ENCODE measurements at regions not wholly inside any gene's neighbourhood (a gene's known extent, or its start where the extent isn't known, plus 50 kb on each side); places are given as distances from the start of the nearest gene placed in this dataset.

GRCh38 chr6:9984607-9985006, 430.3 kb downstream of the TFAP2A start:
- no peak overlapping the region for H3K4me3 ChIP-seq (ENCODE audit: control insufficient read depth, low read depth, low read length)
- no peak for DNase-seq (ENCODE audit: low read depth)
- TF ChIP-seq CTCF (conservative IDR thresholded peaks at IDR 0.05; ENCODE audit: control insufficient read depth, insufficient read depth, low read depth, low read length), result no peak

DNA sequence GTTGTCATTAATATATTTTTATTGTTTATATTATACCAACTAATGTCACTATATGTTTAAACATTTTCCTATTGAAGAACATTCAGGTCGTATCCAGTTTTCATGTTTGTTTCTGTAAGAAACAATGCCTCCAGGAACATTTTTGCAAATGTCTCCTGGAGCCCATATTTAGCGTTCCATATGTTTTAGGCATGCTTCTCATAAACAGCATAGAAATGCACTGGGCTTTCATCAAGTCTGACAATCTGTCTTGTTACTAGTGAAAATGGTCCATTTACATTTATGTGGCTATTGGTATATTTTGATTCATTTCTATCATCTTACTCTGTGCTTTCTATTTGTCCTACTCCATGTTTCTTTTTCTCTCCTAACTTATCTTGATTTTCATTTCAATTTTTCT, 431.7 kb downstream of the TFAP2A start:
- H3K4me3 ChIP-seq (ENCODE audit: control insufficient read depth, low read depth, low read length), result no peak overlapping the region
- no peak for TF ChIP-seq CTCF (conservative IDR thresholded peaks at IDR 0.05; ENCODE audit: control insufficient read depth, insufficient read depth, low read depth, low read length)
- DNase-seq (ENCODE audit: low read depth), result no peak

GRCh38 chr6:9982215-9982614, 432.7 kb downstream of the TFAP2A start:
- no peak for DNase-seq (ENCODE audit: low read depth)
- H3K4me3 ChIP-seq (ENCODE audit: control insufficient read depth, low read depth, low read length), result no peak overlapping the region
- TF ChIP-seq CTCF (conservative IDR thresholded peaks at IDR 0.05; ENCODE audit: control insufficient read depth, insufficient read depth, low read depth, low read length), result no peak

DNA sequence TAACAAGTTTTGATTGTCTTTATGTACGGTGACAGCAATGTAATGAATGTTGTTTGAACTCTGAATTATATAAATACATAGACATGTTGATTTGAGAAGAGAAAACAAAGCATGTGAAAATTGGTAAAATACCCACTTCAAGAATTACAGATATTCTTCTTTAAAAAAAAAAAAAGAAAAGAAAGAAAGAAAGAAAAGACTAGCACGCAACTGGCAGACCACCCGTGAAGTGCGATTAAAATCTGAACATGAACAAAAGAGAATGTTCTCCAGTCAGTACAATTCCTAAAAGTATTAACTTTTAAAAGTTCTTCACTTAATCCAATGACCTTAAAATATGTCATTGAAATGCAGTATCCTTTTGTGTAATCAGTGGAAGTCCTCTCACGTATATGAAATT, 434.9 kb downstream of the TFAP2A start:
- H3K4me3 ChIP-seq (ENCODE audit: control insufficient read depth, low read depth, low read length), result no peak overlapping the region
- DNase-seq (ENCODE audit: low read depth), result no peak
- no peak for TF ChIP-seq CTCF (conservative IDR thresholded peaks at IDR 0.05; ENCODE audit: control insufficient read depth, insufficient read depth, low read depth, low read length)

GRCh38 chr6:9978480-9978879, 436.4 kb downstream of the TFAP2A start:
- DNase-seq (ENCODE audit: low read depth), result no peak
- no peak for TF ChIP-seq CTCF (conservative IDR thresholded peaks at IDR 0.05; ENCODE audit: control insufficient read depth, insufficient read depth, low read depth, low read length)
- no peak overlapping the region for H3K4me3 ChIP-seq (ENCODE audit: control insufficient read depth, low read depth, low read length)

GRCh38 chr6:9977411-9977810, 437.5 kb downstream of the TFAP2A start:
- no peak for TF ChIP-seq CTCF (conservative IDR thresholded peaks at IDR 0.05; ENCODE audit: control insufficient read depth, insufficient read depth, low read depth, low read length)
- H3K4me3 ChIP-seq (ENCODE audit: control insufficient read depth, low read depth, low read length), result no peak overlapping the region
- no peak for DNase-seq (ENCODE audit: low read depth)

- no peak for DNase-seq (ENCODE audit: low read depth)
- TF ChIP-seq CTCF (conservative IDR thresholded peaks at IDR 0.05; ENCODE audit: control insufficient read depth, insufficient read depth, low read depth, low read length), result no peak
- H3K4me3 ChIP-seq (ENCODE audit: control insufficient read depth, low read depth, low read length), result no peak overlapping the region
These were observed 453.2 kb downstream of the TFAP2A start for GRCh38 chr6:9961646-9962045.
